T-helper 2 cell (primary cell): ENCODE measurements at regions not wholly inside any gene's neighbourhood (a gene's known extent, or its start where the extent isn't known, plus 50 kb on each side); places are given as distances from the start of the nearest gene placed in this dataset.

Experiments used
- DNase-seq, 5 experiments: peaks; one replicate each; pipeline versions ENCODE4 v3.0.0 to v3.0.0-alpha.2; 2012 to 2022

DNA sequence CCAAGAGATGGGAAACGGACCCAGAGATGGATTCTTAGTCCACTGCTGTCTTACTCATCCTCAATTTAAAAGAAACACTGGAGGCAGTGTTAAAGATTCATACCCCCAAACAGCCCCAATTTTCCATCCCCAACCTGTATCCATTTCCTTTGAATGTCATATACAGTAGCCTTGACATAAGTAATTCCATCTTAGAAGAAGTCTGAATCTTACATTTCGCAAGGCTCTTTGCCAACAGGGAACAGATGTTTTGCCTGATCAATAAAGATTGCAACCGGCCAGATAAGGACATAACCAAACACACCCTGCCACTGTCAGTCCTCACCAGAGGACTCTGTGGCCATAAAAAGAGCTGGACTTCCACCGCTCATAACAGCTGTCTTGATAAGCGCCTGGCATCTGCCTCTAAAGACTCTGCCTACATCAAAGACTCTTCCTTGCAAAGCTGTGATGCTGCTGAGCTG lies 59.0 kb upstream of the MED9 start:
- no peak for DNase-seq

GRCh38 chr17:17419166-17419565 lies 57.6 kb upstream of the MED9 start:
- no peak for DNase-seq

DNA sequence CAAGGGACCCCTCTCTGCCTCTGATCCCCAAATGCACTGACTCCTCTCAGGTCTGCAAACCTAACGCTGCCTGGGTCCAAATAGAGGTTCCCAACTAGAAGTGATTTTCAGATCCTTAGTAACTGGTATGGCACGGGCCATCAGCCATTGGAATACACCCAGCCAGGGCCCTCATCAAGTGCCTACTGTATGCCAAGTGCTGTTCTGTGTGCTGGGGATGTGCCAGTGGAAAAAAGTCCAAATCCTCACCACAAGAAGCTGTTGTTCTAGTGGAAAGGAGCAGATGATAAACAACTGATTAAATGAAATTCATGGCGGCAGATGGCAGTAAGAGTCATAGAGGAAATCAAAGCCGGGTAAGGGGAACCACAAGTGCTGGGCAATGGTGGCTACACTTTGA lies 57.2 kb upstream of the MED9 start:
- DNase-seq: no peak

DNA sequence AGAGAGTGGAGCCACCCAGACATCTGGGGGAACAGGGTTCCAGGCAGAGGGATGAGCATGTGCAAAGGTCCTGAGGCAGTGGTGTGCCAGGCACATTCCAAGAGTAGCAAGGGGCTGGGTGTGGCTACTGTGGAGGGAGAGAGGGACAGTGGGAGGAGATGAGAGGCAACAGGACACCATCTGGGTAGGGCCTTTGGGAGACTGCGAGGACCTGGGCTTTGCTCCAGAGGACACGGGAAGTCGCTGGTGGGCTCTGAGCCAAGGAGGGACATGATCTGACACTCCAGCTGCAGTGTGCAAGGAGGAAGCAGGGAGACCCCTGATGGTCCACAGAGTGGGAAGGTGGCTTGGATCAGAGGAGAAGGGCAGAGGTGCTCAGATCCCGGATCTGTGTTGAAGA lies 56.7 kb upstream of the MED9 start:
- no peak for DNase-seq

DNA sequence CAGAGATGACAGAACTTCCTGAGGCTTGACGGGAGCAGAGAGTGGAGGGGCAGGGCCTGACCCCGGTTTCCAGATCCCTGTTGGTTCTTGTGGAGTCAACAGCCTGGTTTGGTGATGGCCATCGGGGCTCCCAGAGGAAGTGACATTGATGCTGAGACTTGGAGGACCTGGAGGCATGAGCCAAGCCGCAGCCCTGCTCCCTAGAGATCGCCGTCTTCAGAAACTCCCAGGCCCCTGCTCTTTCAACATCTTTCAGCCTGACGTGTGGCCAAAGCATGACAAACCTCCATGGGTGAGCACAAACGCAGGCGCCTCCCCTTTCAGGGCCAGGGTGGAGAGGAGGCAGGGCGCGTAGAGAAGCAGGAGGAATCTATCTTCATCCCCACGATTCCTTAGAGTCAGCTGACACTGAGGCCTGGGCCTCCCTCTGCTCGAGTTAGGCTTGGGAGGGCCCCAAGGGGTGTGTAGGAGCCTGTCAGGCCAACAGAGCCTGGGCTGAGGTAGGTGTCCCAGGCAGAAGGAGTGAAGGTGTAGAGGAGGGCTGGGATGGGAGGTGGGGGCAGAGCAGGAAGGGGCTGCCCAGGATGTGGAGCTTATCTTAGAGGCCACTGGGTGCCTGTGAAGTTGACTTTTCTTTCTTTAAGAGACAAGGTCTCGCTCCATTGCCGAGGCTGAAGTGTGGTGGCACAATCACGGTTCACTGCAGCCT lies 56.1 kb upstream of the MED9 start:
- DNase-seq: no peak

GRCh38 chr17:17421346-17422216 lies 55.2 kb upstream of the MED9 start:
- no peak for DNase-seq

- no peak for DNase-seq
Measured at GRCh38 chr17:17422217-17422610, 54.6 kb upstream of the MED9 start.

DNA sequence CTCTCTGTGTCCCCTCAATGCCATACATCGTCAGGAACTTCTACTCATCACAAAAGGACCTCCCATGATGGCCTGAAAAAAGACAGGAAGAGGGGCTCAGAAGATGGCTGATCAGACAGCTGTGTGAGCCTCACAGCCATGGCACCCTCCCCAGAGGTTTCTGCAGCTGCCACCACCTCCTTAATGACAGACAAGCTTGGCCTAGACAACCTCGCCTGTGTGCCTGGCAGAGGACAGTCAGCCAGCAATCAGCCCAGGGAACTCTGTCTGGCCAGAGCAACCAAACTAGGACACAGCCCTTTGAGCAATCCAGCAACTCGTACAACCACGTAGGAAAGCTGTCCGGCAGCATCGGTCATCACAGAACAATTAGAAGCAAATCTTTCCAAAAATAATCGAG lies 54.2 kb upstream of the MED9 start:
- no peak for DNase-seq

DNA sequence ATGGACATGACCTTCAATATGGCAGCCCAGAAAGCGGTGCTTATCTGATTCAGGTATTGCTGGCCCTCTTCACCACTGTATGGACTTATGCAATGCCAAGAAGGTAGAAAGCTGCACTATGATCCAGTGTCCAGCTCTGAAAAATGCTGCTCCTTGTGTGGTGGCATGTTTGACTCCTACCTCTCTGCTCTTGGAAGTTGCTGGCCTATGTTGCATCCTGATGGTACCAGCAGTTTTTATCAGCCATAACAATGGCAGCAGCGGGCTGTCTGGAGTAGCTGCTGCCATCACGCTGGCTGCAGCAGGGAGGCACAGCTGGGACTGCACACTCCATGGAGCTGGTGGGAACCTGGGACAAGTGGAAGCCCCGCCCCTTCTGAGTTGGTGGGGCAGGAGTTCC lies 53.1 kb upstream of the MED9 start:
- DNase-seq: no peak

- DNase-seq: no peak
Measured at GRCh38 chr17:17424552-17424951, 52.2 kb upstream of the MED9 start.

DNA sequence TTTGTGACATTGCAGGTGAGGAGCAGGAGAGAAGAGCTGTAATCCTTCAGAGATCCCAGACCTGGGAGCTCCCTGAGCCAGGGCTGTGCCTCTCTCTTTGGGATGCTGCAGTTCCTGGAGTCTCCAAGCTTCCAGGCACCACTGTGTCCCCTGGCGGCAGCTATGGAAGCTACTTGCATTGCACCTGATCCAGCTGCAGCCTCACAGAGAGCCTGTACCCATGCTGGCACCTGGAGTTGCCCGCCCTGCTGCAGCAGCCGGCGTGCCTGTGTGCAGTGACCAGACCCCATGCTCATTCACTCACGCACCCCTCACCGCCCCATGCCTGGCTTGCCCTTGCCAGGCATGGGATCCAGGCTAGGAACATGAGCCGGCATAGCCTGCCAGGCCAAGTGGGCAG lies 51.8 kb upstream of the MED9 start:
- DNase-seq: no peak

- DNase-seq: no peak
Measured at GRCh38 chr17:17425591-17425990, 51.2 kb upstream of the MED9 start.

GRCh38 chr17:17426184-17426583 lies 50.6 kb upstream of the MED9 start:
- no peak for DNase-seq
